Endodermal cell (in vitro differentiated cells): ENCODE measurements at regions not wholly inside any gene's neighbourhood (a gene's known extent, or its start where the extent isn't known, plus 50 kb on each side); places are given as distances from the start of the nearest gene placed in this dataset.

Experiments
- DNase-seq: peaks from one replicate; pipeline ENCODE4 v3.0.0-alpha.2; 2017
- H3K27ac ChIP-seq: 2 replicates; pipeline ENCODE4 v1.5.1; 2013; ENCODE audit warnings: mild to moderate bottlenecking, low read depth, low read length, moderate library complexity
- H3K27me3 ChIP-seq: 2 replicates; pipeline ENCODE4 v1.6.1; 2013; ENCODE audit warnings: mild to moderate bottlenecking, low read length, moderate library complexity; ENCODE audit not compliant: insufficient read depth, control insufficient read depth, poor library complexity, severe bottlenecking
- H3K36me3 ChIP-seq: 2 replicates; pipeline ENCODE4 v1.7.0; 2013; ENCODE audit warnings: mild to moderate bottlenecking, low read length, moderate library complexity; ENCODE audit not compliant: control insufficient read depth, insufficient read depth
- H3K4me1 ChIP-seq: one replicate; pipeline ENCODE4 v1.7.0; 2013; ENCODE audit warnings: low read length; ENCODE audit not compliant: control insufficient read depth, insufficient read depth
- H3K4me3 ChIP-seq: 2 replicates; pipeline ENCODE4 v1.5.1; 2013; ENCODE audit warnings: mild to moderate bottlenecking, low read length, moderate library complexity
- H3K9ac ChIP-seq: 2 replicates; pipeline ENCODE4 v1.6.1; 2013; ENCODE audit warnings: mild to moderate bottlenecking, low read length, moderate library complexity; ENCODE audit not compliant: poor library complexity, severe bottlenecking; ENCODE audit errors: extremely low read depth
- H3K9me3 ChIP-seq: 2 replicates; pipeline ENCODE4 v1.6.1; 2013; ENCODE audit warnings: mild to moderate bottlenecking, low read length, moderate library complexity; ENCODE audit not compliant: control insufficient read depth
- H3K27ac Mint-ChIP-seq: 2 replicates; pipeline ENCODE4 v1.8.0; 2020; ENCODE audit warnings: mixed read lengths
- H3K27me3 Mint-ChIP-seq: 2 replicates; pipeline ENCODE4 v1.8.0; 2021; ENCODE audit warnings: mild to moderate bottlenecking, mixed read lengths; ENCODE audit not compliant: insufficient read depth
- H3K36me3 Mint-ChIP-seq: 2 replicates; pipeline ENCODE4 v1.8.0; 2020; ENCODE audit warnings: low read depth, mixed read lengths
- H3K4me1 Mint-ChIP-seq: 2 replicates; pipeline ENCODE4 v1.8.0; 2020; ENCODE audit warnings: mixed read lengths
- H3K4me3 Mint-ChIP-seq: 2 replicates; pipeline ENCODE4 v1.8.0; 2020; ENCODE audit warnings: mild to moderate bottlenecking, moderate library complexity, mixed read lengths
- H3K9me3 Mint-ChIP-seq: 2 replicates; pipeline ENCODE4 v1.8.0; 2020; ENCODE audit warnings: mild to moderate bottlenecking, mixed read lengths
- WGBS, 2 experiments: methylation state at CpG; one replicate each; pipeline versions ENCODE4 v1.1.5 to v1.1.7; 2013; ENCODE audit warnings: missing lambda C conversion rate in 2 of 2, mixed read lengths in 1 of 2; ENCODE audit not compliant: insufficient coverage in 1 of 2, insufficient read length in 1 of 2; 5-methylcytosine and 5-hydroxymethylcytosine counted together
- TF ChIP-seq, protein P1 (sequence below): fragments of 200-600 bp; sonication (generic); conservative IDR thresholded peaks from 2 replicates; pipeline ENCODE4 v1.5.0; 2021; ENCODE audit warnings: antibody characterized with exemption, mild to moderate bottlenecking

DNA sequence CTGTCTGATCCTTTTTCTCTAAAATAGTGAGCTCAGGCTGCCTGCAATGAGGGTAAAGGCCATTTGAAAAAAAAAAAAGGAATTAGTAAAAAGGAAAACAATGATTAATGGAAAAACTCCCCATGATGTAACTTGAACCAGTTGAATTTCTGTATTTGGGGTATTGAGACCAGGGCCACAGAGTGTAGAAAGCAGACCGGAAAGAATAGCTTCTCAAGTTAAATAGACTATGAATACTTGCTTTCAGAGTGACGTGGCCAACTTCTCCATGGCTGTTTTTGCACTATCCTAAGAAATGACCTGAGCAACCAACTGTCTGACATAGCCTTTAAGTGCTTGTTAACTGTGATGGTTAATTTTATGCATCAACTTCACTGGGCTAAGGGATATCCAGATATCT lies 222.1 kb upstream of the INTU start:
- Histone ChIP-seq H3K9me3 (peaks cover 27% of the 10 kb centered on the region), H3K4me1 (no peaks in the 10 kb centered on the region), H3K9ac (peak overlapping the region; percentile 8), H3K4me3 (no peak overlapping the region), H3K36me3 (no peaks in the 10 kb centered on the region), H3K27me3 (no peaks in the 10 kb centered on the region), H3K27ac (no peak overlapping the region)
- Mint-ChIP-seq H3K4me1 (peaks cover 4% of the 10 kb centered on the region), H3K27ac (no peak overlapping the region), H3K9me3 (peaks cover 36% of the 10 kb centered on the region), H3K4me3 (no peak overlapping the region), H3K27me3 (no peaks in the 10 kb centered on the region), H3K36me3 (peaks cover 23% of the 10 kb centered on the region)
- 42 to 50% methylated on average over 2 of the region's 2 CpGs for WGBS, 2 experiments
- DNase-seq: no peak
- TF ChIP-seq, protein P1, sequence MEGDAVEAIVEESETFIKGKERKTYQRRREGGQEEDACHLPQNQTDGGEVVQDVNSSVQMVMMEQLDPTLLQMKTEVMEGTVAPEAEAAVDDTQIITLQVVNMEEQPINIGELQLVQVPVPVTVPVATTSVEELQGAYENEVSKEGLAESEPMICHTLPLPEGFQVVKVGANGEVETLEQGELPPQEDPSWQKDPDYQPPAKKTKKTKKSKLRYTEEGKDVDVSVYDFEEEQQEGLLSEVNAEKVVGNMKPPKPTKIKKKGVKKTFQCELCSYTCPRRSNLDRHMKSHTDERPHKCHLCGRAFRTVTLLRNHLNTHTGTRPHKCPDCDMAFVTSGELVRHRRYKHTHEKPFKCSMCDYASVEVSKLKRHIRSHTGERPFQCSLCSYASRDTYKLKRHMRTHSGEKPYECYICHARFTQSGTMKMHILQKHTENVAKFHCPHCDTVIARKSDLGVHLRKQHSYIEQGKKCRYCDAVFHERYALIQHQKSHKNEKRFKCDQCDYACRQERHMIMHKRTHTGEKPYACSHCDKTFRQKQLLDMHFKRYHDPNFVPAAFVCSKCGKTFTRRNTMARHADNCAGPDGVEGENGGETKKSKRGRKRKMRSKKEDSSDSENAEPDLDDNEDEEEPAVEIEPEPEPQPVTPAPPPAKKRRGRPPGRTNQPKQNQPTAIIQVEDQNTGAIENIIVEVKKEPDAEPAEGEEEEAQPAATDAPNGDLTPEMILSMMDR: no peak

GRCh38 chr4:127414951-127415606 lies 217.7 kb upstream of the INTU start:
- no peaks in the 10 kb centered on the region for H3K27me3 Mint-ChIP-seq
- DNase-seq: no peak
- no peaks in the 10 kb centered on the region for H3K9me3 ChIP-seq
- H3K4me1 Mint-ChIP-seq: peaks cover 12% of the 10 kb centered on the region
- no peaks in the 10 kb centered on the region for H3K36me3 ChIP-seq
- no peaks in the 10 kb centered on the region for H3K9me3 Mint-ChIP-seq
- no peak overlapping the region for H3K9ac ChIP-seq
- no peak overlapping the region for H3K4me3 Mint-ChIP-seq
- H3K27ac Mint-ChIP-seq: no peak overlapping the region
- no peaks in the 10 kb centered on the region for H3K36me3 Mint-ChIP-seq
- H3K27me3 ChIP-seq: no peaks in the 10 kb centered on the region
- TF ChIP-seq, protein P1: no peak
- H3K4me3 ChIP-seq: no peak overlapping the region
- no peaks in the 10 kb centered on the region for H3K4me1 ChIP-seq
- no peak overlapping the region for H3K27ac ChIP-seq
- 100% methylated on average over 1 of the region's 2 CpGs; no CpG with 5 or more reads in 1 of the 2 experiments for whole genome bisulfite sequencing, 2 experiments

DNA sequence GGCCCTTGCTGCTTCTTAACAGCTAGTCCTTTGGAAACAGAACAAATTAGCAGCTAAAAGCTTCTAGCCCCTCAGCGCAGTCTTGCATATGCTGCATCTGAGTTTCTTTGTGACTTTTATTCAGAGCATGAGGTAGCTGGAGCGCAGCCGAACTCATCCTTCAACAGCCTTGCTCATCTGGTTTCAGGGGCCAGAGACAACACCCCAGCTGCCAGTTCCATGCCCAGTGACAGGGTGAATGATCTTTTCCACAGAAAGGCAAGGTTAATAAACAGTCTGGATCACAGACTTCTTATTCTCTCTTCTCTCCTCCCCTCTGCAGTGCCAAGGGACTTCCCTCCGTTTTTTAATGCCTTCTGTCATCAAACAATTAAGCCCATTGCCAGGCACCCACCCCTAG lies 216.6 kb upstream of the INTU start:
- H3K36me3 Mint-ChIP-seq: no peaks in the 10 kb centered on the region
- TF ChIP-seq, protein P1: no peak
- H3K27ac Mint-ChIP-seq: no peak overlapping the region
- Histone ChIP-seq H3K4me3 (no peak overlapping the region), H3K27ac (no peak overlapping the region), H3K36me3 (no peaks in the 10 kb centered on the region), H3K27me3 (no peaks in the 10 kb centered on the region), H3K9me3 (no peaks in the 10 kb centered on the region), H3K4me1 (no peaks in the 10 kb centered on the region), H3K9ac (no peak overlapping the region)
- peaks cover 8% of the 10 kb centered on the region for H3K4me1 Mint-ChIP-seq
- no peaks in the 10 kb centered on the region for H3K9me3 Mint-ChIP-seq
- H3K4me3 Mint-ChIP-seq: no peak overlapping the region
- H3K27me3 Mint-ChIP-seq: no peaks in the 10 kb centered on the region
- no peak for DNase-seq
- WGBS, 2 experiments: 92% methylated on average over 2 to 4 of the region's 4 CpGs
